ENCODE measurements at regions not wholly inside any gene's neighbourhood (a gene's known extent, or its start where the extent isn't known, plus 50 kb on each side); places are given as distances from the start of the nearest gene placed in this dataset.

DNA sequence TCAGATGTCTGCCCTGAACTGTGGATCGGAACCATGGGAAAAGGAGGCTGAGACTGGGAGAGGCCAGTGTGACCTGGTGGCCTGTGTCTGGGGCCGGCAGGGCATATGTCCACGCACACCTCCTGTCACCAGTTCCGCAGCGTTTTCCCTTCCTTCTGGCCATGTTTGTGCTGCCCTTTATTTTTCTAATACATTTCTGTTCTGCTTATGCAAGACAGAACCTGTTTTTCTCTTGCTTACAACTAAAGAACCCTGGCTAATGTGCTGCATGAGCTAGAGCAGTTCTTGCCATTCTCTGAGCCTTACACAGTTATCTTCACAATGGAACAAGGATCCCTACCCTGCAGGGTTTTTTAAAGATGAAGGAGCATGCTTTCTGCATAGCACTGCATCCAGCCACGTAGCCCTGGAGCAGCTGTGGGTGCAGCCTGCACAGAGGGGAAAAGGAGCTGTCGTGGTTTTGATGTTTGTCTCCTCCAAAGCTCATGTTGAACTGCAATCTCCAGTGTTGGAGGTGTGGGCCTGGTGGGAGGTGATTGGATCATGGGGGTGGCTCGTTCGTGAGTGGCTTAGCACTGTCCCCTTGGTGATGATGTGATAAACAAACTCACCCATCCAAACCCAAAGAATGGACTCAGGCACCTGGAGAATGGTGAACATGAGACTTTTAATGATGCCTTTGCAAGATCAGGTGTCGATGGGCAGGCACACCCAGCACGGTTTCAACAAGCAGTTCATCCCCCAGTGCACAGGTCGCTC, 84.8 kb upstream of the SHANK2 start:
- H3K4me3 ChIP-seq (replicated peaks; ENCODE audit: insufficient read depth, low read length): no peak overlapping the region
- DNase-seq (ENCODE audit: low read depth in 1 of 2, low spot score in 1 of 2): no peak
- H3K27ac ChIP-seq (replicated peaks): no peak overlapping the region
- TF ChIP-seq, protein P1, sequence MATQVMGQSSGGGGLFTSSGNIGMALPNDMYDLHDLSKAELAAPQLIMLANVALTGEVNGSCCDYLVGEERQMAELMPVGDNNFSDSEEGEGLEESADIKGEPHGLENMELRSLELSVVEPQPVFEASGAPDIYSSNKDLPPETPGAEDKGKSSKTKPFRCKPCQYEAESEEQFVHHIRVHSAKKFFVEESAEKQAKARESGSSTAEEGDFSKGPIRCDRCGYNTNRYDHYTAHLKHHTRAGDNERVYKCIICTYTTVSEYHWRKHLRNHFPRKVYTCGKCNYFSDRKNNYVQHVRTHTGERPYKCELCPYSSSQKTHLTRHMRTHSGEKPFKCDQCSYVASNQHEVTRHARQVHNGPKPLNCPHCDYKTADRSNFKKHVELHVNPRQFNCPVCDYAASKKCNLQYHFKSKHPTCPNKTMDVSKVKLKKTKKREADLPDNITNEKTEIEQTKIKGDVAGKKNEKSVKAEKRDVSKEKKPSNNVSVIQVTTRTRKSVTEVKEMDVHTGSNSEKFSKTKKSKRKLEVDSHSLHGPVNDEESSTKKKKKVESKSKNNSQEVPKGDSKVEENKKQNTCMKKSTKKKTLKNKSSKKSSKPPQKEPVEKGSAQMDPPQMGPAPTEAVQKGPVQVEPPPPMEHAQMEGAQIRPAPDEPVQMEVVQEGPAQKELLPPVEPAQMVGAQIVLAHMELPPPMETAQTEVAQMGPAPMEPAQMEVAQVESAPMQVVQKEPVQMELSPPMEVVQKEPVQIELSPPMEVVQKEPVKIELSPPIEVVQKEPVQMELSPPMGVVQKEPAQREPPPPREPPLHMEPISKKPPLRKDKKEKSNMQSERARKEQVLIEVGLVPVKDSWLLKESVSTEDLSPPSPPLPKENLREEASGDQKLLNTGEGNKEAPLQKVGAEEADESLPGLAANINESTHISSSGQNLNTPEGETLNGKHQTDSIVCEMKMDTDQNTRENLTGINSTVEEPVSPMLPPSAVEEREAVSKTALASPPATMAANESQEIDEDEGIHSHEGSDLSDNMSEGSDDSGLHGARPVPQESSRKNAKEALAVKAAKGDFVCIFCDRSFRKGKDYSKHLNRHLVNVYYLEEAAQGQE (IDR thresholded peaks at IDR 0.05; ENCODE audit: insufficient replicate concordance, low read depth): no peak
- TF ChIP-seq, protein P2, sequence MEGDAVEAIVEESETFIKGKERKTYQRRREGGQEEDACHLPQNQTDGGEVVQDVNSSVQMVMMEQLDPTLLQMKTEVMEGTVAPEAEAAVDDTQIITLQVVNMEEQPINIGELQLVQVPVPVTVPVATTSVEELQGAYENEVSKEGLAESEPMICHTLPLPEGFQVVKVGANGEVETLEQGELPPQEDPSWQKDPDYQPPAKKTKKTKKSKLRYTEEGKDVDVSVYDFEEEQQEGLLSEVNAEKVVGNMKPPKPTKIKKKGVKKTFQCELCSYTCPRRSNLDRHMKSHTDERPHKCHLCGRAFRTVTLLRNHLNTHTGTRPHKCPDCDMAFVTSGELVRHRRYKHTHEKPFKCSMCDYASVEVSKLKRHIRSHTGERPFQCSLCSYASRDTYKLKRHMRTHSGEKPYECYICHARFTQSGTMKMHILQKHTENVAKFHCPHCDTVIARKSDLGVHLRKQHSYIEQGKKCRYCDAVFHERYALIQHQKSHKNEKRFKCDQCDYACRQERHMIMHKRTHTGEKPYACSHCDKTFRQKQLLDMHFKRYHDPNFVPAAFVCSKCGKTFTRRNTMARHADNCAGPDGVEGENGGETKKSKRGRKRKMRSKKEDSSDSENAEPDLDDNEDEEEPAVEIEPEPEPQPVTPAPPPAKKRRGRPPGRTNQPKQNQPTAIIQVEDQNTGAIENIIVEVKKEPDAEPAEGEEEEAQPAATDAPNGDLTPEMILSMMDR (IDR thresholded peaks at IDR 0.05; ENCODE audit: insufficient read depth, low read length): no peak
- TF ChIP-seq GABPA (IDR thresholded peaks at IDR 0.05; ENCODE audit: low read depth) (no peak), SPI1 (IDR thresholded peaks at IDR 0.05; ENCODE audit: borderline replicate concordance, low read depth) (no peak), POLR2AphosphoS5 (IDR thresholded peaks at IDR 0.05; ENCODE audit: low read depth) (no peak)
- no peaks in the 10 kb centered on the region for H3K27me3 ChIP-seq (ENCODE audit: insufficient read depth, poor library complexity, severe bottlenecking)

DNA sequence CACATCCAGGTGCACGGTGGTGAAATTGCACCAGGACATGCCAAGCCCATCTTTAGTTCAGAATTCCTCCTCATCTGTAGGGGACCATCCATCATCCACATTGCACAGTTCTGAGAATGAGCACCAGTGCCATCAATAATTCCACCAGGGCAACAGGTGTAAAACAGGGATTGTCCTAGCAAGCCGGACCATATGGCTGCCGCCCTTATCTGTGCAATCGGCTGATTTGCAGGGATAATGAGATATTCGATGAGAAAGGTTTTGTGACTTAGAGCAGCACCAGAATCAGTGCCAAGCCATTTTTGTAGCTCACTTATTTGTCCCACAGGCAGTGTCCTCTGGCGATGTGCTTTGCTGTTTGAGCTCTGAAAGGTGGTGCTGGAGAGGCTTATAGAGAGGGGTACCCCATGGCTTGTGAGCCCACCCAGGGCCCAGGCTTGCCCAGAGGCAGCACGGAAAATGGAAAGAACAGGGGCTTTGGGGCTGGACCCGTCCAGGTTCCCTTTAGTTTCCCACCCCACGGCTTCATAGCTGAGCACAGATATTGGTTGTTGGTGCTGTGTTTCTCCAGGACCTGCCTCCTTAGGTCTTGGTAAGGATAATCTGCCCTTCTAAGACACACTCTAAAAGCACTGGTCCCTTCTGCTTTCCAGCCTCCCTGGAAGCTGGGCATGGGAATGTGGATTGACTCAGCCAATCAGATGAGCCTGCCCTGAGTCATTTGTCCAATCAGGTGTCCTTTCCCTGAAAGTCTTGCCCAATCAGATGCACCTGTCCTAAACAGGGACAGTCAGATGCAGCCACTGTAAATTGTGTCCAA, 84.0 kb upstream of the SHANK2 start:
- no peak for DNase-seq (ENCODE audit: low read depth in 1 of 2, low spot score in 1 of 2)
- TF ChIP-seq, protein P2 (IDR thresholded peaks at IDR 0.05; ENCODE audit: insufficient read depth, low read length): no peak
- TF ChIP-seq SPI1 (IDR thresholded peaks at IDR 0.05; ENCODE audit: borderline replicate concordance, low read depth) (no peak), POLR2AphosphoS5 (IDR thresholded peaks at IDR 0.05; ENCODE audit: low read depth) (no peak), GABPA (IDR thresholded peaks at IDR 0.05; ENCODE audit: low read depth) (no peak)
- TF ChIP-seq, protein P1 (IDR thresholded peaks at IDR 0.05; ENCODE audit: insufficient replicate concordance, low read depth): no peak
- Histone ChIP-seq H3K4me3 (replicated peaks; ENCODE audit: insufficient read depth, low read length) (no peak overlapping the region), H3K27me3 (ENCODE audit: insufficient read depth, poor library complexity, severe bottlenecking) (no peaks in the 10 kb centered on the region), H3K27ac (replicated peaks) (no peak overlapping the region)

DNA sequence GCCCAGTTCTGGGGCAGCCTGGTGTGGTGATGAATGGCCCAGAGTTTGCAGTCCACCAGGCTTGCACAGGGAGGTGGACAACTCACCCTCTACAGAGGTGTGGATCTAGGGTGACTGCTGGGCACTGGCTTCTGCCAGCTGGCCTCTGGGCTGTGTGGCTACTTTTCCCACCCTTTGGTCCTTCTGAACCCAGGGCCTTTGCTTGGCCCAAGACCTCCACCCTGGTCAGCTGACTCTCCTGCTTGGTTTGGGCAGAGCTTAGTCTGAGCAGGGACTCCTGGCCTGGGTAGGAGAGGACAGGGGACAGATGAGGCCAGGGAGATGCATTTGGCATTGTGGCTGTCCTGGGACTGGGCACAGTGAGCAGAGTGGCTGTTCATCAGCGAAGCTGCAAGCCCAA, 83.0 kb upstream of the SHANK2 start:
- H3K4me3 ChIP-seq (replicated peaks; ENCODE audit: insufficient read depth, low read length): no peak overlapping the region
- TF ChIP-seq SPI1 (IDR thresholded peaks at IDR 0.05; ENCODE audit: borderline replicate concordance, low read depth) (no peak), POLR2AphosphoS5 (IDR thresholded peaks at IDR 0.05; ENCODE audit: low read depth) (no peak), GABPA (IDR thresholded peaks at IDR 0.05; ENCODE audit: low read depth) (no peak)
- TF ChIP-seq, protein P1 (IDR thresholded peaks at IDR 0.05; ENCODE audit: insufficient replicate concordance, low read depth): no peak
- TF ChIP-seq, protein P2 (IDR thresholded peaks at IDR 0.05; ENCODE audit: insufficient read depth, low read length): no peak
- H3K27me3 ChIP-seq (ENCODE audit: insufficient read depth, poor library complexity, severe bottlenecking): no peaks in the 10 kb centered on the region
- DNase-seq (ENCODE audit: low read depth in 1 of 2, low spot score in 1 of 2): no peak
- H3K27ac ChIP-seq (replicated peaks): no peak overlapping the region

All from HL-60 (cell line).